Retinal pigment epithelial cell (primary cell): ENCODE measurements at regions not wholly inside any gene's neighbourhood (a gene's known extent, or its start where the extent isn't known, plus 50 kb on each side); places are given as distances from the start of the nearest gene placed in this dataset.

Experiments
- DNase-seq: peaks from one replicate; pipeline ENCODE4 v3.0.0-alpha.2; 2010; ENCODE audit warnings: low read depth
- H3K4me3 ChIP-seq: 2 replicates; pipeline ENCODE4 v1.5.1; 2011; ENCODE audit warnings: mild to moderate bottlenecking, low read length, control low read depth, moderate library complexity
- TF ChIP-seq, protein P1 (sequence below): conservative IDR thresholded peaks from 2 replicates; pipeline ENCODE4 v1.5.1; 2011; ENCODE audit warnings: low read depth, low read length, control low read depth, inconsistent platforms

DNA sequence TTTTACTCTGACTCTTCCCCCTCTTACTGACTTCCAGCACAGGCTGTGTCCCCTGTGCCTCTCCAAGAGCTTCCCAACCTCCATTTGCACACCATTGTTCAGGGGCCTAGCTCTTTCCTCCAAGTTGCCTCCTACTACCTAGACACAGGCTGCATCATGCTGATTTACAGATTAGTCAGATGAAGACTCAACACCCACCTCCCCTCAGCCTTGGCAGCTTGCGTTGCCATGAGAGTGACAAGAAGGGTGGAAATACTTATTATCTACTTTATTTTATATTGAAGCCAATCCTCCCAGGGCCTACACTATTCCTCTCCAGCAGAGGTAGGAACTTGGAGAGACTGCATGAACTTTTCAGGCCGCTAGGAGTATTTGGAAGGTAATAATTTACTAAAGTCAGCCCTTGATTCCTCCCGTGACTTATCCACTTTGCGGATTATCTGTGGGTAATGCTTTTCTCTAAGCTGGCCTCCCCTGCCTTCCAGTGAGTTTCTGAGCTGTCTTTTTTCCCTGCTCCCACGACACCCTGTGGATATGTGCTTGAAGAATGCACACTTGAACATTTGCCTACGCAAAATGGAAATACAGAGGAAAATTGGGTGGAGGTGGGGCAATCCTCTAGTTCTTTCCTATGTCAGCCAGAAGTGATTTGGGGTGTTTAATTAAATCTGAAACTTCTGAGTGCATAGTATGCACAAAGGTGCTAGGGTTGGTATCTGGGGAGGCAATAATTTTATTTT is 74.1 kb upstream of the TMEM164 start:
- TF ChIP-seq, protein P1, sequence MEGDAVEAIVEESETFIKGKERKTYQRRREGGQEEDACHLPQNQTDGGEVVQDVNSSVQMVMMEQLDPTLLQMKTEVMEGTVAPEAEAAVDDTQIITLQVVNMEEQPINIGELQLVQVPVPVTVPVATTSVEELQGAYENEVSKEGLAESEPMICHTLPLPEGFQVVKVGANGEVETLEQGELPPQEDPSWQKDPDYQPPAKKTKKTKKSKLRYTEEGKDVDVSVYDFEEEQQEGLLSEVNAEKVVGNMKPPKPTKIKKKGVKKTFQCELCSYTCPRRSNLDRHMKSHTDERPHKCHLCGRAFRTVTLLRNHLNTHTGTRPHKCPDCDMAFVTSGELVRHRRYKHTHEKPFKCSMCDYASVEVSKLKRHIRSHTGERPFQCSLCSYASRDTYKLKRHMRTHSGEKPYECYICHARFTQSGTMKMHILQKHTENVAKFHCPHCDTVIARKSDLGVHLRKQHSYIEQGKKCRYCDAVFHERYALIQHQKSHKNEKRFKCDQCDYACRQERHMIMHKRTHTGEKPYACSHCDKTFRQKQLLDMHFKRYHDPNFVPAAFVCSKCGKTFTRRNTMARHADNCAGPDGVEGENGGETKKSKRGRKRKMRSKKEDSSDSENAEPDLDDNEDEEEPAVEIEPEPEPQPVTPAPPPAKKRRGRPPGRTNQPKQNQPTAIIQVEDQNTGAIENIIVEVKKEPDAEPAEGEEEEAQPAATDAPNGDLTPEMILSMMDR: no peak

DNA sequence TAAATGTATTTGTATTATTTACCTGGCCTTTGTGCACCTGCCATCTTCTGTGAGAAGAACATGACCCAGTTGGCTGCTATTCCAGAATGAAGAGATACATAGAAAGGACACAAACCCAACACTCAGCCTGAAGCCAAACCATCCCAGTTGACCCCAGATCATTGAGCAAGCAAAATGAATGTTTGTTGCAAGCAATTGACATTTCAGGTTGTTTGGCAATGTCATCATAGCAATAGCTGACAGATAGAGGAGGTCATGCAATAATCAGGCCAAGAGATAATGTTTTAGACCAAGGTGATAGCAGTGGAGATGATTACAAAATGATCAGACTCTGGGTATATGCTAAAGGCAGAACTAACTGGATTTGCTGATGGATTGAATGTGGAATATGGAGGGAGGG is 71.2 kb upstream of the TMEM164 start:
- H3K4me3 ChIP-seq: no peak overlapping the region
- TF ChIP-seq, protein P1: no peak
- no peak for DNase-seq

More for the DNA sequence above, 74.1 kb upstream of the TMEM164 start:
- no peak overlapping the region for H3K4me3 ChIP-seq
- no peak for DNase-seq

DNA sequence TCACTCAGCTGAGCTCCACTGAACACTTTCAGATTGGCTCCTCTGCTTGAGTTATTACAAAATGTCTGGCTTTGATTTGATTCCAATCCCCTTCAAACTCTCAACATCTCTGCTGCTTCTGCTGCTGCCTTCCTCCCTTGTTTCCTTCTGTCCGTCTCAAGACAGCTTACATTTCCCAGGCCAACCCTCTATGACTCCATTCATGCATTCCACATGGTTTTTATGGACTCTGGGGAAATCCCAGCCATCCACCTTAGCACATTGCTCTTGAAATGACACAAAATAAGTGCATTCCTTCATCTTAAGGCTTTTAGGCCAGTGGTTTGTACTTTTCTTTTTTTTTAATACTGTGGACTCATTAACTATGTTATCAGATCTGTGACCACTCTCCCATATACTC is 68.5 kb upstream of the TMEM164 start:
- no peak for DNase-seq
- TF ChIP-seq, protein P1: no peak
- no peak overlapping the region for H3K4me3 ChIP-seq

DNA sequence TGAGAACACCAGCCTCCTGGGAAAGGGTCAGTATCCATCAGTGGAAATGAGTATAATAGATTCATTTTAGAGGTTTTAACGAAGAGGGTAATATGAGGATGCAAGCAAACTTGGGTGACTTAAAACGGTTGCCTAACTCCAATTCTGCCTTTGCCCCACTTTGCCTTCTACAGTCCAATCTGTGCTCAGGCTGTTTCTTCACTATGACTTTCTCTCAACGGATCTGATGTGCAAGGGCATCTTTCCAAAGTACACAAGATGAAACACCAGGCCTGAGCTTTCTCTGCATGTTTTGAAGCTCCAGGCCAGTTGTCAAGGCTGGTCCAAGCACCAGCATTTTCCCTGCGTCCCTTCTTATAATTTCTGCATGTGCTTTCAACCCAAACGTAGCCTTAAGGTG is 68.0 kb upstream of the TMEM164 start:
- no peak for DNase-seq
- no peak overlapping the region for H3K4me3 ChIP-seq
- TF ChIP-seq, protein P1: no peak

- H3K4me3 ChIP-seq: no peak overlapping the region
- TF ChIP-seq, protein P1: no peak
- no peak for DNase-seq
These were observed 66.8 kb upstream of the TMEM164 start for GRCh38 chrX:109936114-109936513.

DNA sequence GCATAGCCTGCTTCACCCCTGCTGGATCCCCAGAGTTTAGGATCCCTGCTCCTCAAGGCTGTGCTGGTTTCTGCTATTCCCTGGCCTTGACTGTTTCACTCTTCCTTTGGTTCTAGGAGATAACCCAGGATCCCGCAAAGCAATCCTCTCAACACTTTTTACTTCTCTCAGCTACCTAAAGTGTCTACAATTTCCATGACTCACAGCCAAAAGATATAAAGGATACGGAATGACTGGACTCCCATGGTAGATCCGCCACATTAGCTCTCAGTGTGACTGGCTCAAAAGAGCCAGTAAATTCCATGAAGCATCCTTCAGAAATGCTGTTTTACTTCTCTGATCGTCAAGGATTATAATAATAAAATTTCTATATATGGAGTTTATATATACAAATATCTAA is 66.3 kb upstream of the TMEM164 start:
- no peak for DNase-seq
- TF ChIP-seq, protein P1: no peak
- H3K4me3 ChIP-seq: no peak overlapping the region

GRCh38 chrX:109939498-109939897 is 63.4 kb upstream of the TMEM164 start:
- no peak overlapping the region for H3K4me3 ChIP-seq
- DNase-seq: no peak
- TF ChIP-seq, protein P1: no peak
